Left lung (tissue), 4 donors: ENCODE measurements at regions not wholly inside any gene's neighbourhood (a gene's known extent, or its start where the extent isn't known, plus 50 kb on each side); places are given as distances from the start of the nearest gene placed in this dataset.
A peak's percentile ranks its signal among the peaks of the same experiment; 100 is the strongest.

Experiments used
- ATAC-seq: fragments of 200-7000 bp; cut with Tn5 transposase; one replicate; pipeline ENCODE4 v1.9.1; 2020; ENCODE audit warnings: moderate library complexity
- DNase-seq, 4 donors: peaks; one replicate each; pipeline ENCODE4 v3.0.0-alpha.2; 2013 to 2020
- H3K27ac ChIP-seq, 2 donors: fragments of 200-600 bp; sonication (generic) in 1 of 2; one replicate each; pipeline versions ENCODE4 v1.5.0 to v1.8.0; 2020 to 2021
- H3K27me3 ChIP-seq, 2 donors: fragments of 200-600 bp; sonication (generic) in 1 of 2; one replicate each; pipeline versions ENCODE4 v1.5.0 to v1.8.0; 2020 to 2021
- H3K36me3 ChIP-seq, 2 donors: fragments of 200-600 bp; sonication (generic) in 1 of 2; one replicate each; pipeline versions ENCODE4 v1.5.0 to v1.8.0; 2020 to 2021
- H3K4me1 ChIP-seq, 2 donors: fragments of 200-600 bp; one replicate each; pipeline ENCODE4 v1.8.0; 2021
- H3K4me3 ChIP-seq, 2 donors: fragments of 200-600 bp; sonication (generic) in 1 of 2; one replicate each; pipeline versions ENCODE4 v1.5.0 to v1.8.0; 2020 to 2021; ENCODE audit warnings: mild to moderate bottlenecking in 1 of 2
- H3K9me3 ChIP-seq, 2 donors: fragments of 200-600 bp; sonication (generic) in 1 of 2; one replicate each; pipeline versions ENCODE4 v1.5.0 to v1.8.0; 2020 to 2021
- intact Hi-C, 2 donors: fragments of 100-400 bp; cut with DNase I; formaldehyde crosslinking; loops; one replicate each; pipeline versions ENCODE4 v1.11.2 to v1.14.2; 2022
- TF ChIP-seq, protein P1 (sequence below), 2 donors: fragments of 200-600 bp; sonication (generic) in 1 of 2; IDR thresholded peaks; one replicate each; pipeline versions ENCODE4 v1.5.0 to v1.8.0; 2021; ENCODE audit warnings: antibody characterized with exemption in 2 of 2
- donor health status: DM: no; HTN: yes; CAD: no.
- donor health status: DM: no; HTN: no; CAD: no.

DNA sequence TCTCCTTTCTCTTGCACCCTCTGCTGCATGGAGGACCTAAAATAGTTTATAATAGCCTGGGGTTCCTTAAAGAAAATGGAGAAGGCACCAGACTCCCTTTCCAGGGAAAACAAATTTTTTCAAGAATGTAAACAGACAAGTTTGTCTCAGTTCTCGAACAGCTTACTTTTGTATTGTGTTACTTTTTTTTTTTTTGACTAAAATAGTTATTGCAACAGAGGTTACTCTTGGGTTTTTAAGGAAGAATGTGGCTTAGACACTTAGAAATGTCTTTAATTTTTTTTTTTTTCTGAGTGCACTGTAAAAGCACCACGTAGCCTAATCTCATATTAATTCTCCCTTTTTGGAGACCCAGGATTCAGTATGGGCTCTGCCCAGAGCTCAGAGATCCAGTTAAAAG, 148.7 kb upstream of the CARMIL1 start:
- Histone ChIP-seq H3K4me3 (no peak overlapping the region), H3K36me3 (peaks cover 0 to 22% of the 10 kb centered on the region in 2 donors), H3K27ac (peak overlapping the region in 1 of 2 donors; percentile 38), H3K9me3 (peaks cover 0 to 9% of the 10 kb centered on the region in 2 donors), H3K4me1 (peaks cover 11 to 26% of the 10 kb centered on the region in 2 donors), H3K27me3 (no peaks in the 10 kb centered on the region)
- TF ChIP-seq, protein P1, sequence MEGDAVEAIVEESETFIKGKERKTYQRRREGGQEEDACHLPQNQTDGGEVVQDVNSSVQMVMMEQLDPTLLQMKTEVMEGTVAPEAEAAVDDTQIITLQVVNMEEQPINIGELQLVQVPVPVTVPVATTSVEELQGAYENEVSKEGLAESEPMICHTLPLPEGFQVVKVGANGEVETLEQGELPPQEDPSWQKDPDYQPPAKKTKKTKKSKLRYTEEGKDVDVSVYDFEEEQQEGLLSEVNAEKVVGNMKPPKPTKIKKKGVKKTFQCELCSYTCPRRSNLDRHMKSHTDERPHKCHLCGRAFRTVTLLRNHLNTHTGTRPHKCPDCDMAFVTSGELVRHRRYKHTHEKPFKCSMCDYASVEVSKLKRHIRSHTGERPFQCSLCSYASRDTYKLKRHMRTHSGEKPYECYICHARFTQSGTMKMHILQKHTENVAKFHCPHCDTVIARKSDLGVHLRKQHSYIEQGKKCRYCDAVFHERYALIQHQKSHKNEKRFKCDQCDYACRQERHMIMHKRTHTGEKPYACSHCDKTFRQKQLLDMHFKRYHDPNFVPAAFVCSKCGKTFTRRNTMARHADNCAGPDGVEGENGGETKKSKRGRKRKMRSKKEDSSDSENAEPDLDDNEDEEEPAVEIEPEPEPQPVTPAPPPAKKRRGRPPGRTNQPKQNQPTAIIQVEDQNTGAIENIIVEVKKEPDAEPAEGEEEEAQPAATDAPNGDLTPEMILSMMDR (IDR thresholded peaks at IDR 0.05), result no peak
- ATAC-seq (peak; percentile 26), DNase-seq (no peak)
- intact Hi-C loops, result no loop called here

DNA sequence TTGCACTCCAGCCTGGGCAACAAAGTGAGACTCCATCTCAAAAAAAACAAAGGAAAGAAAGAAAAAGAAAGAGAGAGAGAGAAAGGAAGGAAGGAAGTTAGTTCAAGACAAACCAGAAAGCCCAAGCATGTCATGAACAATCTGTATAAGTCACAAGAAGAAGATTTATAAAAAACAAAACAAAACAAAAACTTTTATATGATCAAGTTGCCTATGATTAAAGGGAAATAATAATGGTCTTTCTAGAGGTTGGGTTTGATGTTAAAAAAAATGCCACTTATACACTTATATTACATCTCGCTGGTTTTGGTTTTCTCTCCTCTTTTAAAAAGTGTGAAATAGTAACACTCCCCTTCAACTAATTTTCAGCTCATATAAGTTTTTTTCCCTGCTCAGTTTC, 146.2 kb upstream of the CARMIL1 start:
- no peaks in the 10 kb centered on the region for H3K27me3 ChIP-seq
- H3K36me3 ChIP-seq, result peaks cover 0 to 8% of the 10 kb centered on the region in 2 donors
- H3K27ac ChIP-seq, result no peak overlapping the region
- no peak for DNase-seq
- peaks cover 0 to 9% of the 10 kb centered on the region in 2 donors for H3K9me3 ChIP-seq
- TF ChIP-seq, protein P1 (IDR thresholded peaks at IDR 0.05), result no peak
- H3K4me1 ChIP-seq, result peaks cover 21 to 45% of the 10 kb centered on the region in 2 donors
- H3K4me3 ChIP-seq, result no peak overlapping the region
- no peak for ATAC-seq
- intact Hi-C loops, result no loop called here

DNA sequence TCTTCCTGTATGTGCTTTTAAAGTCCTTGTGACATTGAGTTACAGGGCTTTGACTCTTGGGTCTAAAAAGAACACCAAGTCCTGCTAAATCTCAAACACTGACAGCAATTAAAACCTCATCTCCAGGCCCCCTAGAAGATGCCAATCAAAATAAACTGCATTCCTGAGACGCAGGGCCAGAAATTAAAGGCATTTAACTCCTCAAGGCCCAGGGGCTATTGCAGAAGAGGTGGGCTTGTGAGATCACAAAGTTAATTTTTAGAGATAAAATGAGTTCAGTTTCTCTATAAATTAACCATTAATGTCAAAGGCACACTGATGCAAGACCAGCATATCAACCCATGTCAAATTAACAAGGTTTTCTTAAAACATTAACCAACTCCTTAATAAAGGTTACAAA, 145.6 kb upstream of the CARMIL1 start:
- no peak for ATAC-seq
- Histone ChIP-seq H3K36me3 (peaks cover 0 to 4% of the 10 kb centered on the region in 2 donors), H3K27ac (no peak overlapping the region), H3K27me3 (no peaks in the 10 kb centered on the region), H3K9me3 (peaks cover 0 to 9% of the 10 kb centered on the region in 2 donors), H3K4me1 (peaks cover 21 to 51% of the 10 kb centered on the region in 2 donors), H3K4me3 (no peak overlapping the region)
- DNase-seq, result no peak
- TF ChIP-seq, protein P1 (IDR thresholded peaks at IDR 0.05), result no peak
- intact Hi-C loops, result no loop called here

DNA sequence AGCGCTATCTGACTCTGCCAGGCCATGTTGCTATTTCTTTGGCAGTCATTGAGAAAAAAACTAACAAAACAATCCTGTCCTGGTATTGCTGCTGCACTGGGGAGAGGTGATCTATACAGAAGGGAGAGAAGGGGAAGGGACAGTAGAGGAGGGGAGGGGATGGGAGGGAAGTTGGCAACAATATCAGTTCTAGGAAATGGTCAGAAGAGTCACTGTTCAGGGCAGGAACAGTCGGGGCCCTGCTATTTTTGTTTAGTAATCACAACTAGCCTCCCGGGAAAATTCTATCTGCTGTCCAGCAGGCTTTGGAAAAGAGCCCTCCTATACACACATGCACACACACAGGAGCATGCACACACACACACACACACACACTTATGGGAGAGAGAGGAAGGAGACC, 142.3 kb upstream of the CARMIL1 start:
- peaks cover 19 to 46% of the 10 kb centered on the region in 2 donors for H3K4me1 ChIP-seq
- peaks cover 0 to 4% of the 10 kb centered on the region in 2 donors for H3K36me3 ChIP-seq
- ATAC-seq (peak; percentile 34), DNase-seq (no peak)
- H3K4me3 ChIP-seq, result peak overlapping the region; percentile 13 to 48
- intact Hi-C loops, result no loop called here
- peak overlapping the region; percentile 89 to 97 for H3K27ac ChIP-seq
- TF ChIP-seq, protein P1 (IDR thresholded peaks at IDR 0.05), result no peak
- H3K27me3 ChIP-seq, result no peaks in the 10 kb centered on the region
- peaks cover 0 to 9% of the 10 kb centered on the region in 2 donors for H3K9me3 ChIP-seq

DNA sequence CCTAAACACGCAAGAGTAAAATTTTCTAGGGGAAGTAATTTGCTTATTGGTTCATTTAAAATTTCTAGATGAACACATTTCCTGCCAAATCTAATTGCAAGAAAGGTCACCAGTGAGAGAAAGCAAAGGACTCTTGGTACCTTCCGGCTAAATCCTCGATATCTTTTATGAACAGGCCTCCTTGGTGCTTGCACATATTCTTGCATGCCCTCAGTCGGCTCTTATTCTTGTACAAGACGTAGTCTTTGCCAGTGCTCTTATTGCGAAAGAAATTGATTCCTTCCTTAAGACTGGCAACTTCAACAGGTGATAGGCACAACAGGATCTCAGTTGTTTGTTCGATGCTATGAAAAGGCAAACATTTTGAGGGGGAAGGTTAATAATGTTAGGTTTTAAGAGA, 141.7 kb upstream of the CARMIL1 start:
- H3K27ac ChIP-seq, result peak overlapping the region; percentile 89 to 97
- DNase-seq, result no peak
- H3K27me3 ChIP-seq, result no peaks in the 10 kb centered on the region
- H3K4me3 ChIP-seq, result peak overlapping the region; percentile 11 to 48
- peak; percentile 35 for ATAC-seq
- H3K9me3 ChIP-seq, result peaks cover 0 to 9% of the 10 kb centered on the region in 2 donors
- peaks cover 19 to 44% of the 10 kb centered on the region in 2 donors for H3K4me1 ChIP-seq
- peaks cover 0 to 4% of the 10 kb centered on the region in 2 donors for H3K36me3 ChIP-seq
- TF ChIP-seq, protein P1 (IDR thresholded peaks at IDR 0.05), result no peak
- intact Hi-C loops, result no loop called here
